HCT116 (cell line): ENCODE measurements at regions not wholly inside any gene's neighbourhood (a gene's known extent, or its start where the extent isn't known, plus 50 kb on each side); places are given as distances from the start of the nearest gene placed in this dataset.
"Not testable (repeated sequence)": the region's sequence is repeated elsewhere in the genome, so short reads cannot be mapped to it uniquely, and the experiment has no call there.

Source experiments
- ELF1 ChIP-seq: IDR thresholded peaks from 2 replicates; pipeline ENCODE4 v1.6.1; 2012; ENCODE audit warnings: low read depth, borderline replicate concordance
- EZH2 ChIP-seq: fragments of 200-600 bp; sonication (generic); IDR thresholded peaks from 2 replicates; pipeline ENCODE4 v1.6.1; 2017; ENCODE audit warnings: antibody characterized with exemption, mixed run types
- EZH2phosphoT487 ChIP-seq: fragments of 200-600 bp; IDR thresholded peaks from 2 replicates; pipeline ENCODE4 v1.6.1; 2018; ENCODE audit warnings: antibody characterized with exemption, borderline replicate concordance
- POLR2A ChIP-seq: IDR thresholded peaks from 2 replicates; pipeline ENCODE4 v1.7.0; 2011; ENCODE audit warnings: borderline replicate concordance; ENCODE audit not compliant: insufficient read depth, insufficient read length; ENCODE audit errors: extremely low read depth
- POLR2AphosphoS5 ChIP-seq: IDR thresholded peaks from 2 replicates; pipeline ENCODE4 v1.6.1; 2011; ENCODE audit warnings: mild to moderate bottlenecking, low read depth, low read length, moderate library complexity
- SIN3A ChIP-seq: IDR thresholded peaks from 2 replicates; pipeline ENCODE4 v1.6.1; 2012; ENCODE audit warnings: low read depth
- TCF7L2 ChIP-seq: IDR thresholded peaks from 2 replicates; pipeline ENCODE4 v1.7.0; 2011; ENCODE audit warnings: borderline replicate concordance, inconsistent platforms; ENCODE audit not compliant: insufficient read depth, insufficient read length; ENCODE audit errors: extremely low read depth
- YY1 ChIP-seq: IDR thresholded peaks from 2 replicates; pipeline ENCODE4 v1.6.1; 2011; ENCODE audit warnings: low read length, low read depth, moderate library complexity, mild to moderate bottlenecking; ENCODE audit not compliant: insufficient replicate concordance; ENCODE audit errors: extremely low read depth
- TF ChIP-seq, protein P1 (sequence below), 3 experiments: fragments of 200-600 bp in 1 of 3; sonication (generic) in 1 of 3; IDR thresholded peaks in 2 of 3; conservative IDR thresholded peaks in 1 of 3; 2 replicates each; pipeline ENCODE4 v1.5.1; 2012 to 2017; ENCODE audit warnings: low read depth in 2 of 3, low read length in 2 of 3, antibody characterized with exemption in 1 of 3, borderline replicate concordance in 1 of 3, control low read depth in 1 of 3, mild to moderate bottlenecking in 1 of 3, mixed read lengths in 1 of 3, mixed run types in 1 of 3, moderate library complexity in 1 of 3; ENCODE audit not compliant: insufficient read depth in 1 of 3
- TF ChIP-seq, protein P2 (sequence below): IDR thresholded peaks from 2 replicates; pipeline ENCODE4 v1.6.1; 2011; ENCODE audit warnings: mild to moderate bottlenecking, low read length, moderate library complexity; ENCODE audit not compliant: insufficient replicate concordance; ENCODE audit errors: extremely low read depth

DNA sequence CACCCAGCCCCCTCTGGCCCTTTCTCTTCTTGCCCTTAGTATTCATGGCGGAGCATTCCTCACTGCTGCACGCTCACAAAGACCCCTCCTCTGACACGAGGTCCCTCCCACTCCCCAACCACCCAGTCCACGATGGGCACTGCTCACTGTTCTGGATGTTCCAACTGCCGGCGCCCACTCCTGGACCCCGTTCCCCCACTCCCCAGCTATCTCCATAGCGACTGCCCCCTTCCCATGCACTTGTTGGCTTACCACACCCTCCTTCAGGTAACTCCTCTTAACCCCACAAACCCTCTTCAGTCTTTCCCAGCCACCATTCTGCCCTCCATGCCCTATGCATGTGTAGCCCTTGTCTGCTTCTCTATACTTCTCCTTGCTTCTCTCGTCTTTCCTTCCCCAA lies 961.5 kb upstream of the DEFB115 start:
- TF ChIP-seq YY1, ELF1, EZH2phosphoT487, POLR2A, EZH2, POLR2AphosphoS5, TCF7L2, SIN3A: not testable (repeated sequence)
- TF ChIP-seq, protein P1, sequence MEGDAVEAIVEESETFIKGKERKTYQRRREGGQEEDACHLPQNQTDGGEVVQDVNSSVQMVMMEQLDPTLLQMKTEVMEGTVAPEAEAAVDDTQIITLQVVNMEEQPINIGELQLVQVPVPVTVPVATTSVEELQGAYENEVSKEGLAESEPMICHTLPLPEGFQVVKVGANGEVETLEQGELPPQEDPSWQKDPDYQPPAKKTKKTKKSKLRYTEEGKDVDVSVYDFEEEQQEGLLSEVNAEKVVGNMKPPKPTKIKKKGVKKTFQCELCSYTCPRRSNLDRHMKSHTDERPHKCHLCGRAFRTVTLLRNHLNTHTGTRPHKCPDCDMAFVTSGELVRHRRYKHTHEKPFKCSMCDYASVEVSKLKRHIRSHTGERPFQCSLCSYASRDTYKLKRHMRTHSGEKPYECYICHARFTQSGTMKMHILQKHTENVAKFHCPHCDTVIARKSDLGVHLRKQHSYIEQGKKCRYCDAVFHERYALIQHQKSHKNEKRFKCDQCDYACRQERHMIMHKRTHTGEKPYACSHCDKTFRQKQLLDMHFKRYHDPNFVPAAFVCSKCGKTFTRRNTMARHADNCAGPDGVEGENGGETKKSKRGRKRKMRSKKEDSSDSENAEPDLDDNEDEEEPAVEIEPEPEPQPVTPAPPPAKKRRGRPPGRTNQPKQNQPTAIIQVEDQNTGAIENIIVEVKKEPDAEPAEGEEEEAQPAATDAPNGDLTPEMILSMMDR (IDR thresholded peaks at IDR 0.05 in 2 of 3, conservative IDR thresholded peaks at IDR 0.05 in 1 of 3; ENCODE audit: borderline replicate concordance in 1 of 3, insufficient read depth in 1 of 3, low read depth in 2 of 3, low read length in 2 of 3) = not testable (repeated sequence)
- TF ChIP-seq, protein P2, sequence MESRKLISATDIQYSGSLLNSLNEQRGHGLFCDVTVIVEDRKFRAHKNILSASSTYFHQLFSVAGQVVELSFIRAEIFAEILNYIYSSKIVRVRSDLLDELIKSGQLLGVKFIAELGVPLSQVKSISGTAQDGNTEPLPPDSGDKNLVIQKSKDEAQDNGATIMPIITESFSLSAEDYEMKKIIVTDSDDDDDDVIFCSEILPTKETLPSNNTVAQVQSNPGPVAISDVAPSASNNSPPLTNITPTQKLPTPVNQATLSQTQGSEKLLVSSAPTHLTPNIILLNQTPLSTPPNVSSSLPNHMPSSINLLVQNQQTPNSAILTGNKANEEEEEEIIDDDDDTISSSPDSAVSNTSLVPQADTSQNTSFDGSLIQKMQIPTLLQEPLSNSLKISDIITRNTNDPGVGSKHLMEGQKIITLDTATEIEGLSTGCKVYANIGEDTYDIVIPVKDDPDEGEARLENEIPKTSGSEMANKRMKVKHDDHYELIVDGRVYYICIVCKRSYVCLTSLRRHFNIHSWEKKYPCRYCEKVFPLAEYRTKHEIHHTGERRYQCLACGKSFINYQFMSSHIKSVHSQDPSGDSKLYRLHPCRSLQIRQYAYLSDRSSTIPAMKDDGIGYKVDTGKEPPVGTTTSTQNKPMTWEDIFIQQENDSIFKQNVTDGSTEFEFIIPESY = not testable (repeated sequence)
